ENCODE measurements at regions not wholly inside any gene's neighbourhood (a gene's known extent, or its start where the extent isn't known, plus 50 kb on each side); places are given as distances from the start of the nearest gene placed in this dataset.
"Not testable (repeated sequence)": the region's sequence is repeated elsewhere in the genome, so short reads cannot be mapped to it uniquely, and the experiment has no call there.

DNA sequence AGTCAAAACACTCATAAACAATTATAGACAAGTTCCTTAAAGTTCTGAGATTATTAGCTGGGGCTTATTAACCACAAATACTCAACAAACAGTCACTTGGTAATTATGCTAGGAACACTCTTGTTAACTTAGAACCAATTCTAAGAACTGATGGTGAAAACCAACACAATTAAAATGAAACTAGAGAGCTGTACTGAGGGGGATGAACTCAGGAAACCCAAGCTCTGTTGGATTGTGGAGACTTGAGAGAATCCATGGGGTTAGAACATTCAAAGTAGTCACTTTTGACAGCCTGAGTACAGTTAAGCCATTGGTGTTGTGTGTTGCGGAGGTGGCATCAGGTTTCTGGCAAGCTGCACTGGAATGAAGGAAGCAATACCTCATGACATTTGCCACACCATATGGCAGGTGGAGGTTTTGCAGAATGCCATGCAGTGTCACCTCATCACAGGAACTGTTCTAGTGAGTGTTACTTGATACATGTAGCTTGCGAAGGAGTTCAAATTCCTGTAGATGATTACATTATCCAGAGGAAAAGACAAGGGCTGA, 480.9 kb upstream of the CD180 start:
- DNase-seq = no peak

- DNase-seq = no peak
These were observed 480.3 kb upstream of the CD180 start for GRCh38 chr5:67676863-67677262.

GRCh38 chr5:67674159-67674655, 477.6 kb upstream of the CD180 start:
- no peak for DNase-seq

DNA sequence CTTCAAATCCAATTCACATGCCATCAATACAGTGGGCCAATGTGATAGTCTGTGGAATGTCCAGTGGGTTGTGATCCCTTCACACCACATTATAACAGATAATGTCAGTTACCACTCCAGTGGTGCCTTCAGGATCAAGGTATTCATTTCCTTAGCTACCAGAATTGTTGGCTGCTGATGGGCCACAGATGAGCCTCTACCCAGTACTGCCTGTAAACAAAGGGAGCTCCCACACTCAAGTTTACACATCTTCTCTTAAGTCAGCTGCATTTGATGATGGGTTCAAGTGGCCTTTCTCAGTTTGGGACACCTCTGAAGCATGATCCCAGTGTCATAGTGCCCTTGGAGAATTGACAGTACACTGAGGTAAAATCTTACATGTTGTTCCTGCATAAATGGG, 477.0 kb upstream of the CD180 start:
- no peak for DNase-seq

- DNase-seq = no peak
These were observed 476.6 kb upstream of the CD180 start for GRCh38 chr5:67673180-67673579.

- no peak for DNase-seq
These were observed 476.0 kb upstream of the CD180 start for GRCh38 chr5:67672636-67673035.

DNA sequence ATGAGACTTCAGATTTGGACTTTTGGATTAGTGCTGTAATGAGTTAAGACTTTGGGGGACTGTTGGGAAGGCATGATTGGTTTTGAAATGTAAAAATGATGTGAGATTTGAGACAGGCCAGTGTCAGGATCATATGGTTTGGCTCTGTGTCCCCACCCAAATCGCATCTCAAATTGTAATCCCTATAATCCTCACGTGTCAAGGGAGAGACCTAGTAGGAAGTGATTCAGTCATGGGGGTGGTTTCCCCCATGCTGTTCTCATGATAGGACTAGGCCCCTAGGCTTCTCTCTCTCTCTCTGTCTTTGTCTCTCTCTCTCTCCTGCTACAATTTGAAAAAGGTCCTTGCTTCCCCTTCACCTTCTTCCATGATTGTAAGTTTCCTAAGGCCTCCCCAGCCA, 473.3 kb upstream of the CD180 start:
- DNase-seq = no peak

GRCh38 chr5:67660149-67660548, 463.6 kb upstream of the CD180 start:
- DNase-seq = no peak

- no peak for DNase-seq
These were observed 462.7 kb upstream of the CD180 start for GRCh38 chr5:67659288-67659687.

- DNase-seq = no peak
These were observed 460.5 kb upstream of the CD180 start for GRCh38 chr5:67657055-67657454.

DNA sequence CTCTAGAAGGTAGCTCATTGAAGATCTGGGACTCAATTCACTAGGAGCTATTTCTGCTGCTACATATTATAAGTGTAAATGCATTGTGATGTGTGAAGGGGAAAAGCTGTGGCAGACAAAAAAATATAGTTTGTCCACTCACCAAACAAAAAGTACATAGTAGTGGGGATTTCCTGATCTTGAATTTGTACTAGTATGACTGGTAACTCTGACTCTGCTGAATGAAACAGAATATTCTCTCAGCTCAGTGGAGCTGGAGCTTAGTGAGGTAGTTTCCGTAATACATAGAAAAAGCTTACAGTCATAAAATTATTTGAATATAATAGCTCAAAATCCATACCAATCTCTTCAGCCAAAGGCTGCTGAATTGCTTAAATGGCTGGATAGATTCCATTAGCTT, 455.6 kb upstream of the CD180 start:
- no peak for DNase-seq

- DNase-seq = no peak
These were observed 454.6 kb upstream of the CD180 start for GRCh38 chr5:67651180-67651579.

- DNase-seq = no peak
These were observed 451.6 kb upstream of the CD180 start for GRCh38 chr5:67648201-67648671.

GRCh38 chr5:67647772-67648171, 451.2 kb upstream of the CD180 start:
- DNase-seq = no peak

- DNase-seq = no peak
These were observed 447.8 kb upstream of the CD180 start for GRCh38 chr5:67644221-67644920.

GRCh38 chr5:67643536-67643935, 446.9 kb upstream of the CD180 start:
- no peak for DNase-seq

GRCh38 chr5:67639976-67640375, 443.4 kb upstream of the CD180 start:
- no peak for DNase-seq

DNA sequence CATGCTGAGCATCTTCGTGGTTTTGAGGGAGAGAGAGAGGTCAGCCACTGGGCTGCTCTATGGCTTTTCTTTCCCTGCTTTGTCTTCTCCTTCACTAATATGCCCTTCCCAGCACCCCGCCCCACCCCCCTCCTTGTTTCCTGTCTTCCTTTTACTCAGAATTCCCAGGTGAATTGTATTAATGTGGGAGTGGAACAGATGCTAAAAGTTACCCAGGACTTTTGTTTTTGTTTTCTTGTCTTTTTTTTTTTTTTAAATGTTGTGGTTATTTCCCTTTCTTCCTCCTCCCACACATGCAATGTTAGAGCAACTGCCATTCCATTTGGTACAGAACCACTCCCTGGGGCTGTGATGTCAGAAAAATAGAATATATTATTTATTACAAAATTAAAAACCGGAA, 442.7 kb upstream of the CD180 start:
- DNase-seq = no peak

DNA sequence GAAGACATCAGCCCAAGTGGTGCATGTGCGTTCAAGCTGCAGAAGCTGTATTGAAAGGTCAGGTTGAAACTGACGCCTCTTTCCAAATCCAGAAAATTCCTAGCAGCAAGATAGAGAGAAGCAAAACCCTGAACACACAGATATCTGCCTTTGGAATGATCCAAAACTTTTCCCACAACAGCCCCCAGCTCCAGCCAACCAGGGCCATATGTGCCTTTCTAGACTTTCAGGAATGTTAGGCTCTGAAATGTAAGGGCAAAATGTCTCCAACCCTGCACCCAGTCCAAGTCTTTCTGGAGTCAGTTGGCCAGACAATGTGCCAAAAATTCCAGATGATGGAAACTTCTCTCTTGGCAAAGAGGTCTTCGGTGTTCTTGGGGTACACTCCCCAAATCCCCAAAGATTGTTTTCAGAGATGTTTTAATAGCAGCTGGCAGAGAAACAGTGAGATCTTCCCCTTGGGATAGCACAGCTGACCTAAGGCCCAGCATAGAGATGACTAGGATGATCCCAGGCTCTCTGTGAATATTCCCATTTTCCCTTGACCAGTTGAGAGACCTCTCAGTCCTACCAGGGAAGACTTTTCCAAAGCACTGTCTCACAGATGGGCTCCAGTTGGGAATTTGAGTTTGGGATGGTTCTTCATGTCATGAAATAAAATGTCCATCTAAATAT, 440.4 kb upstream of the CD180 start:
- DNase-seq = no peak

DNA sequence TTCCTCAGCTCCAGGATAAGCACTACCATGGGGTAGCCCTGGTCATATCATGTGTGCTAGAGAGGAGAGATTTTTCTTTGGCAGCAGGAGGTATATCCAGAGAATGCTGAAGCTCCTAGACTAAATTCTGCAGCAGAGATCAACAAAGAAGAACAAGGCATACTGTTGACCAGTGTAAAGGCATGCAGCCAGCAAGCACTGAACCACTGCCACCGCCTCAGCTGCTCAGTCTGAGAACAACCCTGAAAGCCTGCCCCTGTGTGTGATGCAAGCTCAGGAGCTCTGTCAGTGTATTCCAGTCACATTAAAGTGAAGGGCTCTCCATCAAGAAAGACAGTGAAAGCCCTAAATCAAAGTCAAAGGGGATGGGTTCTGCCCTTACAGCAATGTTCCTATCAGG, 439.5 kb upstream of the CD180 start:
- no peak for DNase-seq

- not testable (repeated sequence) for DNase-seq
These were observed 430.5 kb upstream of the CD180 start for GRCh38 chr5:67627079-67627478.

DNA sequence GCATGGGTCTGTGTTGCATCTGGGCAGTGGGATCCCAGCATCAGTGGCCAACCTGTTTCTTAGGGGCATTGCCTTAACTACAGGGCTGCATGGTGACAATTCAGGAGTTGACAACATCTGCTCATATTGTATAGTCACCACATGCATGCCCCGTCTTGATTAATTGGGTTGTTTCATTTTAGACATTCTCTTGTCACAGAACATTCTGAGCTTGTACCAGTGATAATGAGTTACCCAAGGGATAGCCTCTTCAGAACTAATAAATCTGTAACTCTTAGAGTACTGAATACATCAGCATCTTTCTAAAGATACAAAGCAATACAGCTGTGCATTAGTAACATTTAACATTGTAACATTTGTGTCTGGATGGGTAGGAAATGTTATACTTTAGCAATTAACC, 426.5 kb upstream of the CD180 start:
- no peak for DNase-seq

GRCh38 chr5:67620424-67621397, 424.1 kb upstream of the CD180 start:
- DNase-seq = no peak

Measured in 8988T (cell line).